H9 (cell line): ENCODE measurements at regions not wholly inside any gene's neighbourhood (a gene's known extent, or its start where the extent isn't known, plus 50 kb on each side); places are given as distances from the start of the nearest gene placed in this dataset.

Experiments
- DNase-seq: peaks from one replicate; pipeline ENCODE4 v3.0.0-alpha.2; 2017
- H2AFZ ChIP-seq: one replicate; pipeline ENCODE4 v1.6.1; 2013; ENCODE audit warnings: mild to moderate bottlenecking, low read length, control low read depth, moderate library complexity
- H2AK5ac ChIP-seq: 2 replicates; pipeline ENCODE4 v1.6.1; 2013; ENCODE audit warnings: low read length, control low read depth, mixed read lengths; ENCODE audit not compliant: insufficient read length
- H2BK120ac ChIP-seq: one replicate; pipeline ENCODE4 v1.6.1; 2013; ENCODE audit warnings: low read depth, mild to moderate bottlenecking, low read length, control low read depth, inconsistent platforms; ENCODE audit not compliant: poor library complexity, severe bottlenecking
- H2BK12ac ChIP-seq: 2 replicates; pipeline ENCODE4 v1.6.1; 2013; ENCODE audit warnings: low read length, control low read depth, mixed read lengths, low read depth; ENCODE audit not compliant: insufficient read length
- H2BK15ac ChIP-seq: 2 replicates; pipeline ENCODE4 v1.6.1; 2013; ENCODE audit warnings: low read depth, low read length, control low read depth
- H2BK20ac ChIP-seq: one replicate; pipeline ENCODE4 v1.6.1; 2013; ENCODE audit warnings: low read depth, mild to moderate bottlenecking, low read length, control low read depth, inconsistent platforms; ENCODE audit not compliant: poor library complexity, severe bottlenecking
- H2BK5ac ChIP-seq: 2 replicates; pipeline ENCODE4 v1.6.1; 2013; ENCODE audit warnings: low read length, control low read depth, mixed read lengths; ENCODE audit not compliant: insufficient read length
- H3K14ac ChIP-seq: 2 replicates; pipeline ENCODE4 v1.6.1; 2013; ENCODE audit warnings: low read length, control low read depth; ENCODE audit not compliant: insufficient read depth
- H3K18ac ChIP-seq: 2 replicates; pipeline ENCODE4 v1.6.1; 2013; ENCODE audit warnings: low read depth, mild to moderate bottlenecking, mixed read lengths, low read length, control low read depth; ENCODE audit not compliant: insufficient read length
- H3K23ac ChIP-seq: 2 replicates; pipeline ENCODE4 v1.6.1; 2013; ENCODE audit warnings: low read length, control low read depth, mixed read lengths, low read depth; ENCODE audit not compliant: insufficient read length
- H3K23me2 ChIP-seq: 2 replicates; pipeline ENCODE4 v1.6.1; 2013; ENCODE audit warnings: low read depth, mild to moderate bottlenecking, mixed read lengths, low read length, control low read depth; ENCODE audit not compliant: insufficient read length, poor library complexity, severe bottlenecking
- H3K27ac ChIP-seq: 2 replicates; pipeline ENCODE4 v1.5.1; 2013; ENCODE audit warnings: low read length, control low read depth, mixed read lengths, low read depth; ENCODE audit not compliant: insufficient read length
- H3K27me3 ChIP-seq: 2 replicates; pipeline ENCODE4 v1.6.1; 2013; ENCODE audit warnings: low read length, control low read depth, inconsistent platforms; ENCODE audit not compliant: insufficient read depth
- H3K4ac ChIP-seq: 2 replicates; pipeline ENCODE4 v1.6.1; 2013; ENCODE audit warnings: low read depth, mild to moderate bottlenecking, control low read depth, inconsistent platforms, low read length, moderate library complexity
- H3K4me1 ChIP-seq: 2 replicates; pipeline ENCODE4 v1.6.1; 2013; ENCODE audit warnings: low read length, control low read depth, inconsistent platforms; ENCODE audit not compliant: insufficient read depth
- H3K4me2 ChIP-seq: 2 replicates; pipeline ENCODE4 v1.6.1; 2013; ENCODE audit warnings: low read length, control low read depth, mixed read lengths; ENCODE audit not compliant: insufficient read length, insufficient read depth
- H3K56ac ChIP-seq: 2 replicates; pipeline ENCODE4 v1.6.1; 2013; ENCODE audit warnings: low read depth, mild to moderate bottlenecking, mixed read lengths, low read length, control low read depth; ENCODE audit not compliant: insufficient read length
- H3K79me1 ChIP-seq: 2 replicates; pipeline ENCODE4 v1.6.1; 2013; ENCODE audit warnings: low read depth, mild to moderate bottlenecking, moderate library complexity, low read length, control low read depth, inconsistent platforms; ENCODE audit not compliant: insufficient read depth, poor library complexity, severe bottlenecking
- H3K79me2 ChIP-seq: 2 replicates; pipeline ENCODE4 v1.6.1; 2013; ENCODE audit warnings: low read length, control low read depth, inconsistent platforms; ENCODE audit not compliant: insufficient read depth
- H3K9ac ChIP-seq: 2 replicates; pipeline ENCODE4 v1.6.1; 2013; ENCODE audit warnings: low read length, control low read depth, mixed read lengths; ENCODE audit not compliant: insufficient read length; ENCODE audit errors: extremely low read depth
- H3K9me3 ChIP-seq: one replicate; pipeline ENCODE4 v1.6.1; 2013; ENCODE audit warnings: low read depth, low read length, inconsistent platforms; ENCODE audit not compliant: control insufficient read depth
- H3T11ph ChIP-seq: one replicate; pipeline ENCODE4 v1.6.1; 2013; ENCODE audit warnings: mild to moderate bottlenecking, low read length, control low read depth, inconsistent platforms
- H4K20me1 ChIP-seq: one replicate; pipeline ENCODE4 v1.6.1; 2013; ENCODE audit not compliant: control insufficient read depth, insufficient read length, insufficient read depth
- H4K5ac ChIP-seq: 2 replicates; pipeline ENCODE4 v1.6.1; 2013; ENCODE audit warnings: low read depth, mild to moderate bottlenecking, mixed read lengths, low read length, control low read depth; ENCODE audit not compliant: insufficient read length
- H4K8ac ChIP-seq: replicated peaks from 2 replicates; pipeline ENCODE4 v1.6.1; 2013; ENCODE audit warnings: low read length, control low read depth, mixed read lengths, low read depth; ENCODE audit not compliant: insufficient read length
- H4K91ac ChIP-seq: 2 replicates; pipeline ENCODE4 v1.6.1; 2013; ENCODE audit warnings: low read depth, mild to moderate bottlenecking, moderate library complexity, mixed read lengths, low read length, control low read depth; ENCODE audit not compliant: insufficient read length
- H3K27ac Mint-ChIP-seq, 3 experiments: 2 replicates in 2 of 3; 3 replicates in 1 of 3; pipeline ENCODE4 v1.8.0; 2020 to 2021; ENCODE audit warnings: mixed read lengths in 3 of 3, mild to moderate bottlenecking in 1 of 3, moderate library complexity in 1 of 3
- H3K27me3 Mint-ChIP-seq: 2 replicates; pipeline ENCODE4 v1.8.0; 2021; ENCODE audit warnings: low read depth, mild to moderate bottlenecking, moderate library complexity, mixed read lengths
- H3K36me3 Mint-ChIP-seq, 3 experiments: 2 replicates in 2 of 3; 3 replicates in 1 of 3; pipeline ENCODE4 v1.8.0; 2020 to 2021; ENCODE audit warnings: low read depth in 3 of 3, mixed read lengths in 3 of 3; ENCODE audit not compliant: insufficient read depth in 1 of 3
- H3K4me1 Mint-ChIP-seq, 2 experiments: 2 replicates each; pipeline ENCODE4 v1.8.0; 2020; ENCODE audit warnings: mixed read lengths in 2 of 2
- H3K4me3 Mint-ChIP-seq, 2 experiments: 2 replicates in 1 of 2; 3 replicates in 1 of 2; pipeline ENCODE4 v1.8.0; 2020 to 2021; ENCODE audit warnings: mild to moderate bottlenecking in 2 of 2, mixed read lengths in 2 of 2, moderate library complexity in 1 of 2
- H3K9me3 Mint-ChIP-seq, 2 experiments: 2 replicates in 1 of 2; 3 replicates in 1 of 2; pipeline ENCODE4 v1.8.0; 2020; ENCODE audit warnings: mild to moderate bottlenecking in 2 of 2, mixed read lengths in 2 of 2, moderate library complexity in 1 of 2
- CTCF ChIP-seq: fragments of 200-600 bp; sonication (generic); conservative IDR thresholded peaks from 3 replicates; pipeline ENCODE4 v1.8.0; 2021; ENCODE audit warnings: antibody characterized with exemption, mild to moderate bottlenecking
- WGBS: extraction: QIAGEN DNeasy Blood & Tissue Kit; methylation state at CpG from one replicate; pipeline ENCODE4 v1.1.7; 2013; ENCODE audit warnings: missing lambda C conversion rate, low lambda C conversion rate, mixed read lengths; ENCODE audit not compliant: insufficient read length; ENCODE audit errors: extremely low coverage; 5-methylcytosine and 5-hydroxymethylcytosine counted together

GRCh38 chr14:65920996-65921395 lies 508.5 kb downstream of the FUT8 start:
- H2BK20ac ChIP-seq = no peak overlapping the region
- H4K91ac ChIP-seq = no peak overlapping the region
- H4K8ac ChIP-seq = no peak overlapping the region
- no peak overlapping the region for H3K4me2 ChIP-seq
- no CpG with 5 or more reads among the region's 2 CpGs for WGBS
- no peak overlapping the region for H2BK15ac ChIP-seq
- peaks cover under 1% of the 10 kb centered on the region for H3K4me1 ChIP-seq
- H3K9me3 Mint-ChIP-seq = no peaks in the 10 kb centered on the region; a peak in 1 of 5 replicates
- no peak overlapping the region for H3K18ac ChIP-seq
- no peak overlapping the region for H2BK12ac ChIP-seq
- no peak for TF ChIP-seq CTCF
- no peak overlapping the region for H3K27ac Mint-ChIP-seq
- no peak overlapping the region for H3K9ac ChIP-seq
- H3K27me3 Mint-ChIP-seq = no peaks in the 10 kb centered on the region
- no peak overlapping the region for H3K4me3 Mint-ChIP-seq
- no peak overlapping the region for H2AFZ ChIP-seq
- no peak overlapping the region for H2BK5ac ChIP-seq
- H2AK5ac ChIP-seq = no peak overlapping the region
- DNase-seq = no peak
- H3K23ac ChIP-seq = no peak overlapping the region
- H4K20me1 ChIP-seq = no peaks in the 10 kb centered on the region
- H3K79me2 ChIP-seq = no peaks in the 10 kb centered on the region
- H3K56ac ChIP-seq = no peak overlapping the region
- H3K4me1 Mint-ChIP-seq = peaks cover 30 to 41% of the 10 kb centered on the region in 2 experiments
- no peak overlapping the region for H4K5ac ChIP-seq
- no peaks in the 10 kb centered on the region for H3K9me3 ChIP-seq
- H3K14ac ChIP-seq = no peak overlapping the region
- H3K23me2 ChIP-seq = no peaks in the 10 kb centered on the region
- no peaks in the 10 kb centered on the region for H3K79me1 ChIP-seq
- H3K4ac ChIP-seq = no peak overlapping the region
- H3K27ac ChIP-seq = no peak overlapping the region
- no peak overlapping the region for H2BK120ac ChIP-seq
- peaks cover 3 to 4% (median 4%) of the 10 kb centered on the region in 3 experiments; a peak in 4 of 7 replicates for H3K36me3 Mint-ChIP-seq
- H3K27me3 ChIP-seq = no peaks in the 10 kb centered on the region
- H3T11ph ChIP-seq = no peak overlapping the region
